KMS-11 (cell line): ENCODE measurements at regions not wholly inside any gene's neighbourhood (a gene's known extent, or its start where the extent isn't known, plus 50 kb on each side); places are given as distances from the start of the nearest gene placed in this dataset.

Source experiments
- H2AFZ ChIP-seq: fragments of 200-600 bp; sonication (generic); 2 replicates; pipeline ENCODE4 v1.6.1; 2016; ENCODE audit warnings: antibody characterized with exemption, mixed run types, low read depth
- H3K27ac ChIP-seq: fragments of 200-600 bp; sonication (generic); 2 replicates; pipeline ENCODE4 v1.6.1; 2016; ENCODE audit warnings: mild to moderate bottlenecking, mixed run types
- H3K27me3 ChIP-seq: fragments of 200-600 bp; sonication (generic); 2 replicates; pipeline ENCODE4 v1.6.1; 2017; ENCODE audit warnings: mild to moderate bottlenecking, low read depth, mixed run types, moderate library complexity; ENCODE audit not compliant: insufficient read depth
- H3K36me3 ChIP-seq: fragments of 200-600 bp; sonication (generic); 2 replicates; pipeline ENCODE4 v1.6.1; 2017; ENCODE audit warnings: mild to moderate bottlenecking, mixed run types; ENCODE audit not compliant: insufficient read depth
- H3K4me1 ChIP-seq: fragments of 200-600 bp; sonication (generic); 2 replicates; pipeline ENCODE4 v1.6.1; 2016; ENCODE audit warnings: mild to moderate bottlenecking, low read depth, mixed run types; ENCODE audit not compliant: poor library complexity, severe bottlenecking
- H3K4me2 ChIP-seq: fragments of 200-600 bp; sonication (generic); 2 replicates; pipeline ENCODE4 v1.7.0; 2016; ENCODE audit warnings: mild to moderate bottlenecking, mixed run types
- H3K4me3 ChIP-seq: fragments of 200-600 bp; sonication (generic); IDR thresholded peaks from 2 replicates; pipeline ENCODE4 v1.6.1; 2017; ENCODE audit warnings: low read depth, low read length, mixed read lengths; ENCODE audit not compliant: insufficient read depth
- H3K79me2 ChIP-seq: fragments of 200-600 bp; sonication (generic); 2 replicates; pipeline ENCODE4 v1.6.1; 2016; ENCODE audit warnings: low read depth, mixed run types; ENCODE audit not compliant: insufficient read depth
- H3K9ac ChIP-seq: fragments of 200-600 bp; sonication (generic); 2 replicates; pipeline ENCODE4 v1.6.1; 2016; ENCODE audit warnings: mild to moderate bottlenecking, mixed run types
- H4K20me1 ChIP-seq: fragments of 200-600 bp; sonication (generic); 2 replicates; pipeline ENCODE4 v1.6.1; 2016; ENCODE audit warnings: mild to moderate bottlenecking, mixed run types; ENCODE audit not compliant: insufficient read depth
- CTCF ChIP-seq: fragments of 200-600 bp; sonication (generic); conservative IDR thresholded peaks from 2 replicates; pipeline ENCODE4 v1.6.1; 2017; ENCODE audit warnings: low read depth, mild to moderate bottlenecking, antibody characterized with exemption, low read length, moderate library complexity, mixed read lengths

GRCh38 chr13:38490657-38491056, 141.0 kb downstream of the UFM1 start:
- no peaks in the 10 kb centered on the region for H4K20me1 ChIP-seq
- H3K27me3 ChIP-seq: no peaks in the 10 kb centered on the region
- H3K4me1 ChIP-seq: no peaks in the 10 kb centered on the region
- no peak overlapping the region for H3K9ac ChIP-seq
- H3K79me2 ChIP-seq: no peaks in the 10 kb centered on the region
- H3K4me3 ChIP-seq: no peak overlapping the region
- H3K27ac ChIP-seq: no peak overlapping the region
- no peak overlapping the region for H3K4me2 ChIP-seq
- no peaks in the 10 kb centered on the region for H3K36me3 ChIP-seq
- no peak for TF ChIP-seq CTCF
- no peak overlapping the region for H2AFZ ChIP-seq

DNA sequence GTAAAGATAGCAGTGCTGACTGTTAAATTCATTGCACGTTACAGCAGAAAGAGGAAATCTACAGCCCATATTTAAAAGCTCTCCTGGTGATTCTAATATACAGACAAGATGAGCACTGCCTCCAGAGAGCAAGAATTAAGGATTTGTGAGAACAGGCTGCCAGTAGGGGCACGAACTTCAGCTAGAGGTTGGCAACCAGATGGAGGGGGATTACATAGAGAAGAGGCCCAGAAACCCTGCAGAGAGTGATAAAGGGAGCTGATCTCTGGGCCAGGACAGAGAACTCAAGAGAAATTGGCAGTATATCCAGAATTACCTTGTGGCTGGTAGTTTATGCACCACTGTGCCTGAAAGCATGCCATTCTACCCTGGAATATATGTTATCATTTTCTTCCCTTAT, 144.8 kb downstream of the UFM1 start:
- Histone ChIP-seq H4K20me1 (no peaks in the 10 kb centered on the region), H3K4me2 (no peak overlapping the region)

GRCh38 chr13:38496917-38497316, 147.3 kb downstream of the UFM1 start:
- Histone ChIP-seq H3K36me3 (no peaks in the 10 kb centered on the region), H3K79me2 (no peaks in the 10 kb centered on the region), H4K20me1 (no peaks in the 10 kb centered on the region), H3K27me3 (no peaks in the 10 kb centered on the region), H3K4me2 (no peak overlapping the region), H3K4me1 (no peaks in the 10 kb centered on the region), H3K4me3 (no peak overlapping the region), H2AFZ (no peak overlapping the region), H3K27ac (no peak overlapping the region), H3K9ac (no peak overlapping the region)
- TF ChIP-seq CTCF: no peak

More for the DNA sequence above, 144.8 kb downstream of the UFM1 start:
- H3K9ac ChIP-seq: no peak overlapping the region
- no peaks in the 10 kb centered on the region for H3K36me3 ChIP-seq
- no peak for TF ChIP-seq CTCF
- no peak overlapping the region for H3K4me3 ChIP-seq
- no peak overlapping the region for H2AFZ ChIP-seq
- H3K27me3 ChIP-seq: no peaks in the 10 kb centered on the region
- no peaks in the 10 kb centered on the region for H3K79me2 ChIP-seq
- H3K27ac ChIP-seq: no peak overlapping the region
- no peaks in the 10 kb centered on the region for H3K4me1 ChIP-seq

DNA sequence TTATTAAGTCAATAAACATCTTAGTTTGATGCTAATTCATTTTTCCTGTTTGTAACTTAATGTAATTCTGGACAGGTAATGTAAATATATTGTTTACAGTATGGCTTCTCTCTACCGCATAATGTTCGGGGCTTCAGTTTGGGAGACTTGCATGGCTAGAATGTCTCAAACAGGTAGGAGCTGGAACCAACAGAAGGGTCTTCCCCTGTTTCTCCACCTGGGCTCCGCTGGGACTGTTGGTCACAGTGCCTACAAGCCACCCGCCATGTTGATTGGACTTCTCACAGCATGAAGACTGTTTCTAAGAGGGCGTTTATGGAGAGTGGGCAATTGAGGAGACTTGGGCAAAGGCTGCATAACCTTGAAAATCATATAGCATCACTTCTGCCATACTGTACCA, 148.6 kb downstream of the UFM1 start:
- no peak overlapping the region for H3K9ac ChIP-seq
- H3K4me2 ChIP-seq: no peak overlapping the region
- no peaks in the 10 kb centered on the region for H3K36me3 ChIP-seq
- no peak for TF ChIP-seq CTCF
- no peak overlapping the region for H3K27ac ChIP-seq
- H3K4me3 ChIP-seq: no peak overlapping the region
- H3K4me1 ChIP-seq: no peaks in the 10 kb centered on the region
- H3K27me3 ChIP-seq: no peaks in the 10 kb centered on the region
- H2AFZ ChIP-seq: no peak overlapping the region
- no peaks in the 10 kb centered on the region for H3K79me2 ChIP-seq
- no peaks in the 10 kb centered on the region for H4K20me1 ChIP-seq
